H7 (cell line): ENCODE measurements at regions not wholly inside any gene's neighbourhood (a gene's known extent, or its start where the extent isn't known, plus 50 kb on each side); places are given as distances from the start of the nearest gene placed in this dataset.
"Not testable (repeated sequence)": the region's sequence is repeated elsewhere in the genome, so short reads cannot be mapped to it uniquely, and the experiment has no call there.

Experiments
- DNase-seq: peaks from one replicate; pipeline ENCODE4 v3.0.0; 2012
- H3K27me3 ChIP-seq: 2 replicates; pipeline ENCODE4 v1.6.0; 2011; ENCODE audit warnings: mild to moderate bottlenecking, low read length; ENCODE audit not compliant: control insufficient read depth, insufficient read depth
- H3K36me3 ChIP-seq: replicated peaks from 2 replicates; pipeline ENCODE4 v1.5.1; 2011; ENCODE audit warnings: low read length; ENCODE audit not compliant: control insufficient read depth, insufficient read depth
- H3K4me3 ChIP-seq: 2 replicates; pipeline ENCODE4 v1.5.1; 2011; ENCODE audit warnings: low read depth, mild to moderate bottlenecking, control low read depth, low read length, moderate library complexity; ENCODE audit not compliant: insufficient read depth

GRCh38 chr3:81871358-81872155 lies 110.1 kb upstream of the GBE1 start:
- Histone ChIP-seq H3K27me3 (no peaks in the 10 kb centered on the region), H3K36me3 (no peaks in the 10 kb centered on the region), H3K4me3 (no peak overlapping the region)
- no peak for DNase-seq

- DNase-seq: no peak
- Histone ChIP-seq H3K36me3 (no peaks in the 10 kb centered on the region), H3K27me3 (no peaks in the 10 kb centered on the region), H3K4me3 (no peak overlapping the region)
Measured at GRCh38 chr3:81869382-81869781, 107.9 kb upstream of the GBE1 start.

DNA sequence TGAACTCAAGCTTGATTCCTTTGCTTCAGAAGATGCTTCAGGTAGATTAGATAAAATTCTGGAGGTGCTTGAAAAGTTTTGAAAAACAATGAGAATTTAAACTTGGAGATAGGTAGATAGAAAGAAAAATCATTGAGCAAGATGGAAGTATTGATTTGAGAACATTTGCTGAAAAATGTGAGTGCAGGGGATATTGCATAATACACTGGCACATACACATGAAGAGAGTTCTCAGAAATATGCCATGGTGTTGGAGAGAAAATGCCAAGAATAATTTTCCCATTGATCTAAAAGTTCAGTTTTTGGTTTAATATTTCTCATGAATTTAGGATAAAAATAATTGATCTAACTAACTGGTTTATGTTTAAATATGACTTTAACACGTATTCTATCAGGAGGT lies 107.2 kb upstream of the GBE1 start:
- no peak for DNase-seq
- no peaks in the 10 kb centered on the region for H3K27me3 ChIP-seq
- no peak overlapping the region for H3K4me3 ChIP-seq
- H3K36me3 ChIP-seq: no peaks in the 10 kb centered on the region

DNA sequence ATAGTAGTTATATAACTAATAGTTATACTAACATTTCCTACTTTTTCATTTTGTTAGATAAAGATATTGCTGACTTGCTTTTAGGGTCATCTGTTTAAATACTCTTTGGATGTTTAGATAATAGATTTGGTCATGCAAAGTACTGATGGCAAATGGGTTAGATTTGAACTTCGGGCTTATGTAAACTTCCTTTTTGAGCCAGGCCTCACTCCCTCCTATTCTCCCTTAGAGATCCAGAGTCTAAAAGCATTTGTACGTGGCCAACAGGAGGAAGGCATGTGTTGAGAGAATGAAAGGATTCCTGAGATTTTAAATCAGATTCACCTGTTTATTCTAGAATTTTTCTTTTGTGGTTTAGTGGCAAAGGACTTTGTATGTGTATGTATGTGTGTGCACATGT lies 106.4 kb upstream of the GBE1 start:
- Histone ChIP-seq H3K36me3 (no peaks in the 10 kb centered on the region), H3K4me3 (no peak overlapping the region), H3K27me3 (no peaks in the 10 kb centered on the region)
- no peak for DNase-seq

DNA sequence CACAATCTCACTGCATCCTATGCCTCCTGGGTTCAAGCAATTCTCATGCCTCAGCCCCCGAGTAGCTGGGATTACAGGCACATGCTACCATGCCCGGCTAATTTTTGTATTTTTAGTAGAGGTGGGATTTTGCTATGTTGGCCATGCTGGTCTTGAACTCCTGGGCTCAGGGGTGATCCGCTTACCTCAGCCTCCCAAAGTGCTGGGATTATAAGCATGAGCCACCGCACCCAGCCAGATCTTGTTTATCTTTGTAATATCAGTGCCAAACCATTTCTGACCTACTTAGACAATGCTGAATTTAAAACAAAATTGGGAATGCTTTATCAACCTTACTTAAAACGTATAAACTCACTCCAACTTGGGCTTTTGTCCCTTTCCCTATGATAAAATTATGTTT lies 103.7 kb upstream of the GBE1 start:
- not testable (repeated sequence) for DNase-seq, H3K27me3 ChIP-seq, H3K36me3 ChIP-seq, H3K4me3 ChIP-seq

DNA sequence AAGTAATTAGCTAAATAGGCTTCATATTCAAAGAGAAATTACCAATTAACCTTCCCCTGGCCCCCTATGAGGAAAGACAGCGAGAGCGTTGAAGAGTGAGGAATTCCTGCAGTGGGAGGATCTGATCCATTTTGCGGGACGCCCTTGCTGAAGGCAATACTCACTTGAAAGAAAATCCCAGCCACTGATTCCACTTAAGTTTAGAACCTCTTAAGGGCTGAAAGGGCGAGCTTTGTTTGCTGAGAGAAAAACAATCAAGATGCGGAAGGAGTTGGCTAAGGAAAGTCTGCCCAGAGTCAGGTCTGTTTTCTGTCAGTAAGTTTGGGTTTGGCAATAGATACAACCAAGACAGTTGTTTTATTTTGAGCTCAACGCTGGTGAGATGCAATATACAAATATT lies 102.8 kb upstream of the GBE1 start:
- H3K4me3 ChIP-seq: no peak overlapping the region
- DNase-seq: peak; percentile 5
- H3K27me3 ChIP-seq: no peaks in the 10 kb centered on the region
- no peaks in the 10 kb centered on the region for H3K36me3 ChIP-seq

GRCh38 chr3:81863756-81864155 lies 102.3 kb upstream of the GBE1 start:
- H3K36me3 ChIP-seq: no peaks in the 10 kb centered on the region
- no peaks in the 10 kb centered on the region for H3K27me3 ChIP-seq
- no peak for DNase-seq
- no peak overlapping the region for H3K4me3 ChIP-seq

DNA sequence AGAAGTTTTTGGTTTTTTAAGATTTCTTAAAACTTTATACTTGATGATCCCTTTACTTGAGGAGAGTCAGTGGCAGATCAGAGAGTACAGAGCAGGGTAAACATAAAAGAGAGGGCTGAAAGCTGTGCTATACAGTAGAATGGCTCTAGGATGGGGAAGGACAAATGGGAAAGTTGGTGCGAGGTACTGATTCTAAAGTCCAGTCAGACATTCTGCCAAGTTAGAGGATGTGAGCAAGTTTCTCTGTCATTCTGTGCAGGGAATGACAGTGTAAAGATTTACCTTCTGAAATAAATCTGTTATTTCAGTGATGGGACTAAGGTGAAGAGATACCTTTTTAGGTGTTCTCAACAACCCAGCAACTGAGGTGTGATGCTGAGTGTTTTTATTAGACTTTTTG lies 100.1 kb upstream of the GBE1 start:
- DNase-seq: no peak
- H3K36me3 ChIP-seq: no peaks in the 10 kb centered on the region
- no peaks in the 10 kb centered on the region for H3K27me3 ChIP-seq
- no peak overlapping the region for H3K4me3 ChIP-seq

GRCh38 chr3:81859524-81859923 lies 98.1 kb upstream of the GBE1 start:
- Histone ChIP-seq H3K27me3 (no peaks in the 10 kb centered on the region), H3K4me3 (no peak overlapping the region), H3K36me3 (no peaks in the 10 kb centered on the region)
- no peak for DNase-seq

- H3K36me3 ChIP-seq: no peaks in the 10 kb centered on the region
- no peaks in the 10 kb centered on the region for H3K27me3 ChIP-seq
- no peak for DNase-seq
- H3K4me3 ChIP-seq: no peak overlapping the region
Measured at GRCh38 chr3:81853431-81853830, 92.0 kb upstream of the GBE1 start.

GRCh38 chr3:81851176-81851575 lies 89.7 kb upstream of the GBE1 start:
- Histone ChIP-seq H3K36me3 (no peaks in the 10 kb centered on the region), H3K27me3 (no peaks in the 10 kb centered on the region), H3K4me3 (no peak overlapping the region)
- no peak for DNase-seq

- Histone ChIP-seq H3K27me3 (no peaks in the 10 kb centered on the region), H3K36me3 (no peaks in the 10 kb centered on the region), H3K4me3 (no peak overlapping the region)
- no peak for DNase-seq
Measured at GRCh38 chr3:81846988-81847387, 85.5 kb upstream of the GBE1 start.

GRCh38 chr3:81841540-81841939 lies 80.1 kb upstream of the GBE1 start:
- Histone ChIP-seq H3K36me3 (no peaks in the 10 kb centered on the region), H3K4me3 (no peak overlapping the region), H3K27me3 (no peaks in the 10 kb centered on the region)
- DNase-seq: no peak

- DNase-seq: no peak
- H3K4me3 ChIP-seq: no peak overlapping the region
- no peaks in the 10 kb centered on the region for H3K36me3 ChIP-seq
- H3K27me3 ChIP-seq: no peaks in the 10 kb centered on the region
Measured at GRCh38 chr3:81839504-81840094, 78.2 kb upstream of the GBE1 start.

- H3K27me3 ChIP-seq: no peaks in the 10 kb centered on the region
- DNase-seq: no peak
- H3K4me3 ChIP-seq: no peak overlapping the region
- no peaks in the 10 kb centered on the region for H3K36me3 ChIP-seq
Measured at GRCh38 chr3:81838457-81838856, 77.0 kb upstream of the GBE1 start.
